Activated CD8-positive, alpha-beta memory T cell treated with anti-CD3 and anti-CD28 coated beads for 1 hour (primary cell): ENCODE measurements at regions not wholly inside any gene's neighbourhood (a gene's known extent, or its start where the extent isn't known, plus 50 kb on each side); places are given as distances from the start of the nearest gene placed in this dataset.

ENCODE experiments used
- DNase-seq, 2 donors: peaks; one replicate each; pipeline ENCODE4 v3.0.0-alpha.2; 2020; ENCODE audit warnings: low read depth in 1 of 2; ENCODE audit errors: extremely low read depth in 1 of 2

- no peak for DNase-seq
Measured at GRCh38 chr14:24693983-24694382, 60.0 kb upstream of the GZMB start.

GRCh38 chr14:24693353-24693737, 59.4 kb upstream of the GZMB start:
- no peak for DNase-seq

GRCh38 chr14:24692382-24693352, 58.7 kb upstream of the GZMB start:
- DNase-seq, result no peak

GRCh38 chr14:24690492-24690891, 56.5 kb upstream of the GZMB start:
- DNase-seq, result no peak

GRCh38 chr14:24688030-24688658, 54.2 kb upstream of the GZMB start:
- DNase-seq, result no peak
